C1 segment of cervical spinal cord (tissue), 14 donors: ENCODE measurements at regions not wholly inside any gene's neighbourhood (a gene's known extent, or its start where the extent isn't known, plus 50 kb on each side); places are given as distances from the start of the nearest gene placed in this dataset.
"Not testable (repeated sequence)": the region's sequence is repeated elsewhere in the genome, so short reads cannot be mapped to it uniquely, and the experiment has no call there.

Experiments
- DNase-seq, 14 donors: peaks; one replicate each; lab custom pipeline; 2025; lab: John Stamatoyannopoulos, UW

- no peak for DNase-seq
These were observed 58.0 kb upstream of the AHI1 start for GRCh38 chr6:135555550-135555949.

- no peak for DNase-seq
These were observed 60.0 kb upstream of the AHI1 start for GRCh38 chr6:135557582-135557981.

GRCh38 chr6:135565605-135566004 is 68.1 kb upstream of the AHI1 start:
- DNase-seq = not testable (repeated sequence)

DNA sequence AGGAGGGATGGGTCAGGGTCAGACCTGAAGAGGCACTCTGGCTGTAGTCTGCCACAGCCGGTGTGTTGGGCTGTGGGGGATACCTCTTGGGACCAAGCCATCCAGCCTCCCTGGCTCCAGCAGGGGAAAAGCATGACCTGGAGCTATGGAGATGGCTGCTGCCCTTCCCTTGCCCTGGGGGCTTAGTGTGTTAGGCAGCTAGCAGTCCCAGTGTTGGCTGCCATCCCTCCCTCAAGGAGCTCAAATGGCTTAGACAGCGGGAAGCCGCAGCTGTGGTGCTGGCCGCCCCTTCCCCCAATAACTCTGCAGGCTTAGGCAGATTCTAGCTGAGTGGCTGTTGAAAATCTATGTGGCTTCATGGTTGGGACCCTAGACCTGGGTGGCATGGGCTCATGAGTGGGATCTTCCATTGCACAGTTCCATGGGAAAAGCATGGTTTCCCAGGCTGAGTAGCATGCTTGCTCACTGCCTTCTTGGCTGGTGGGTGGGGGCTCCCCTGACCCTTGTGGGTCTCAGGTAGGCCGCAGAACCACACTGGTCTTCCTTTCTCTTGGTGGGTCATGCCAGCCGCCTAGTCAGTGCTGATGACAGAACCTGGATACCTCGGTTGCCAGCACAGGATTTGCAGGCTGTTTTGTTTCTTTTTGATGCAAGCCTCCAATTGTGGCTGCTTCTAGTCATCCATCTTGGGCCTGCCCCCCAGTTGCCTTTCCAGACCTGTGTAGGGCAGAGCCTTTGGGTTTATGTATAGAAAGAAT is 69.0 kb upstream of the AHI1 start:
- no peak for DNase-seq

GRCh38 chr6:135567375-135568083 is 70.0 kb upstream of the AHI1 start:
- DNase-seq = no peak

GRCh38 chr6:135568379-135568778 is 70.8 kb upstream of the AHI1 start:
- DNase-seq = no peak

DNA sequence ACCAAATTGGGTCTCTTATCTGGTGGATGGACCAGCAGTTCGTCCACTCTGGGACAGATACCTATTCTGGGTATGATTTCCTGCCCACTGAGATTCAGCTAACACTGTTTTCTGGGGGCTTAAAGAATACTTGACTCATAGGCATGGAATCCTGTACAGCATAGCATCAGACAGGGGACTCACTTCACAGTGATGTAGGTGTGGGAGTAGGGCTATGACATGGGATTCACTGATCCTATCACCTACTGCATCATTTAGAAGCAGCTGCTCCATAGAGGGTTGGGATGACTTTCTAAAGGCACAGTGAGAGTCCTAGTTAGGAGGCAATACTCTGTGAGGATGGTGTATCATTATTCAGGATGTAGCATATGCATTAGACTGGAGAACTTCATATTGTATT is 74.5 kb upstream of the AHI1 start:
- no peak for DNase-seq

DNA sequence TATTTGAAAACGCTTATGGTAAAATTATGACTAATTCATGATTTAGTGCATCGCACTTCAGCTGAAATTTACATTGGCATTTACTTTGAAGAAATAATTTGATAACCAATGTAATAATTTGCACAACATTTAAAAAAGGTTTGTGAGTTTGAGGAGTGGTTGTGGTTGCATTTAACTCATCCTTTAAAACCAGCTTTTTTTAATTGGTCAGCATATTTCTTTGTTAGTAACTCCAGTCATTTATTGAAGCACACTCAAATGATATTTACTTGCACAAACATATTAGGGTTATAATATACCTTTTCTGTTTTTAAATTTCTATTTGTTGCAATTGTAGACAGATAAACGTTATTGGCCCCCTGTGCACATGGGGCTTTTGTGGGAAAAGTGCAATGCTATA is 78.1 kb upstream of the AHI1 start:
- DNase-seq = no peak

- no peak for DNase-seq
These were observed 78.5 kb upstream of the AHI1 start for GRCh38 chr6:135576055-135576454.

DNA sequence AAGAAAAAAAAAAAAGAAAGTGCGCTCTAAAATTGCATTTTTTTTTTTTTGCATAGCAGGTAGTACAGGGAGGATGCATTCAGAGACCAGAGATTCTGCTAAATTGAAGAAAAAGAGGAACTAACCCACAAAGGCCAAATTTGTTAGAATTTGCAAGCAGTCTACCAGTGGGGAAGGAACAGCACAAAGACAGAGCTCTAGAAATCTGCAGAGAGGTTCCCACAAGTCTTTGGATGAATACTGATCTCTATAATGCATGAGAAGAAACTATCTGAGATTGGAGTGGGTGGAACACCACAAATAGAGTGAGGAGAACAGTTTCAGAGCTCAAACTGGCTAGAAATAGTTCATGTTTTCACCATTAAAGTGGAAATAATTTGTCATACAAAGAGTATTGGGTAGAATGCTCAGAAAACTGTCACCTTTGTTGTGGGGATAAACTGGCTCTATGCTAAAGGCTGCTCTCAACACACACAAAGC is 79.6 kb upstream of the AHI1 start:
- DNase-seq = no peak

GRCh38 chr6:135578976-135579375 is 81.4 kb upstream of the AHI1 start:
- DNase-seq = no peak

DNA sequence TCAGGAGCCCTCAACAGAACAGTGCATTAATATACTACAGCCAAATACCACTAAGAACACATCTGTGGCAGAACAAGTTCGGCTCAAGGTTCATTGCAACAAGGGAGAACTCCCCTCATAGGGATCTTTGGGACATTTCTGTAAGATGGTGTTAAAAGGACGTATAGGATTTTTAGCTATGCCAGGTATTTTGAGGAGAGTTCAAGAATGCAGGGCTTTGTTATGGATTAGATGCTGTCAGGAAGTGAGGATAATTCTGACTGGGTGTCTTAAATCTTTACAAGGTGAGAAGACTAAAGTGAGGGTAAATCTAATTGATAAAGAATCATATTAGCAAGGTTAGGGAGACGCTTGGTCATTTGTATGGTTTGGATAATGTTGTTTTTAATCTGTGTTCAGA is 83.7 kb upstream of the AHI1 start:
- no peak for DNase-seq

GRCh38 chr6:135583256-135583761 is 85.8 kb upstream of the AHI1 start:
- no peak for DNase-seq

DNA sequence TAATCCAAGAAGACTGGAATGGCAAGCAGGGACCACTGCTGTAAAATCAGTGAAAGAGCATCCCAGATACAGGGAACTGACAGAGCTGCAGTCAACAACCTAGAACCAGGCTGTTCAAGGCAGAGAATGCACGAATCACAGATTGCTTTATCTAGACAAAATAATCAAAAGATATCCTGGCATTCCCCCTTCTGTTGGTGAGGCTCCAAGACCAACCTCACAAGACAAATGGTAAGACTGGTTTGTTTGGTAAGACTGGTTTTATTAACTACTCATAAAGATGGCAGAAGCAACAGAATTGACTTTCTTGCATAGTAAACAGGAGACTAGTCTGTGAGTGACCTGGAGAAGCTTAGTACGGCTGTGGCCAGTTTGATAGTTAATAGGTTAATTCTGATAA is 88.8 kb upstream of the AHI1 start:
- no peak for DNase-seq

GRCh38 chr6:135586844-135587243 is 89.3 kb upstream of the AHI1 start:
- DNase-seq = no peak

GRCh38 chr6:135592276-135592675 is 94.7 kb upstream of the AHI1 start:
- DNase-seq = no peak

GRCh38 chr6:135594000-135594399 is 96.5 kb upstream of the AHI1 start:
- DNase-seq = no peak

GRCh38 chr6:135600086-135600702 is 102.7 kb upstream of the AHI1 start:
- DNase-seq = no peak

GRCh38 chr6:135600931-135601330 is 103.4 kb upstream of the AHI1 start:
- DNase-seq = no peak

- no peak for DNase-seq
These were observed 104.3 kb upstream of the AHI1 start for GRCh38 chr6:135601857-135602256.

GRCh38 chr6:135603249-135603648 is 105.7 kb upstream of the AHI1 start:
- no peak for DNase-seq

GRCh38 chr6:135604035-135604860 is 106.7 kb upstream of the AHI1 start:
- no peak for DNase-seq
